Activated CD4-positive, alpha-beta memory T cell treated with anti-CD3 and anti-CD28 coated beads, Interleukin-2, amount 10 ng/mL, durations not matched to agents 7 days and 5 days (primary cell): ENCODE measurements at regions not wholly inside any gene's neighbourhood (a gene's known extent, or its start where the extent isn't known, plus 50 kb on each side); places are given as distances from the start of the nearest gene placed in this dataset.

Source experiments
- CTCF ChIA-PET: fragments of 350-600 bp; sonication (Branson Sonifier 250); formaldehyde crosslinking; loops from one replicate; lab custom pipeline; 2021; ENCODE audit warnings: antibody characterized with exemption, inconsistent platforms; lab: Charles Lee
- POLR2A ChIA-PET: fragments of 350-600 bp; sonication (Branson Sonifier 250); formaldehyde crosslinking; loops from one replicate; lab custom pipeline; 2021; ENCODE audit warnings: antibody characterized with exemption; lab: Charles Lee
- DNase-seq: peaks from one replicate; pipeline ENCODE4 v3.0.0-alpha.2; 2020
- H3K27ac Mint-ChIP-seq: one replicate; pipeline ENCODE4 v1.8.0; 2021; ENCODE audit warnings: mild to moderate bottlenecking, mixed read lengths
- H3K27me3 Mint-ChIP-seq: one replicate; pipeline ENCODE4 v1.8.0; 2021; ENCODE audit warnings: mixed read lengths
- H3K36me3 Mint-ChIP-seq: one replicate; pipeline ENCODE4 v1.8.0; 2021; ENCODE audit warnings: low read depth, mixed read lengths
- H3K4me1 Mint-ChIP-seq: one replicate; pipeline ENCODE4 v1.8.0; 2021; ENCODE audit warnings: mixed read lengths
- H3K4me3 Mint-ChIP-seq: one replicate; pipeline ENCODE4 v1.8.0; 2021; ENCODE audit warnings: mild to moderate bottlenecking, mixed read lengths
- H3K9me3 Mint-ChIP-seq: one replicate; pipeline ENCODE4 v1.8.0; 2021; ENCODE audit warnings: mixed read lengths

DNA sequence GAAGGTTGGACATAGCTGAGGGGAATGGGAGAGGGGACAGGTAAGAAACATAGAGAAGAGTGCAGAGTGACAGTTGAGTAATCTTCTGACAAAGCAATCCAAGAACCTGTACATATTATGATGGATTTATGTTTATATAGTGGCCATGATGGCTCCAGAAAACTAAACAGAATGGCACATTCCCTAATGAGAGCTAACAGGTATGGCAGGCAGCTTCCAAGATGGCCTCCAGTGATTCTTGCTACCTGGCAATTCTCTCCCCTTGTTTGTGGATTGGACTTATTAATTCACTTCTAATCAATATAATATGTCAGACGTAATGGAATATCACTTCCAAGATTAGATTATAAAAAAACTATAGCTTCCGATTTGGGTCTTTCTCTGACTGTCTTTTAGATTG lies 359.5 kb downstream of the DTHD1 start:
- Mint-ChIP-seq H3K36me3 (no peaks in the 10 kb centered on the region), H3K9me3 (no peaks in the 10 kb centered on the region), H3K4me3 (no peak overlapping the region), H3K27me3 (peaks cover 2% of the 10 kb centered on the region), H3K27ac (no peak overlapping the region), H3K4me1 (no peaks in the 10 kb centered on the region)
- ChIA-PET POLR2A (no interaction called here), CTCF (no interaction called here)
- DNase-seq = no peak

DNA sequence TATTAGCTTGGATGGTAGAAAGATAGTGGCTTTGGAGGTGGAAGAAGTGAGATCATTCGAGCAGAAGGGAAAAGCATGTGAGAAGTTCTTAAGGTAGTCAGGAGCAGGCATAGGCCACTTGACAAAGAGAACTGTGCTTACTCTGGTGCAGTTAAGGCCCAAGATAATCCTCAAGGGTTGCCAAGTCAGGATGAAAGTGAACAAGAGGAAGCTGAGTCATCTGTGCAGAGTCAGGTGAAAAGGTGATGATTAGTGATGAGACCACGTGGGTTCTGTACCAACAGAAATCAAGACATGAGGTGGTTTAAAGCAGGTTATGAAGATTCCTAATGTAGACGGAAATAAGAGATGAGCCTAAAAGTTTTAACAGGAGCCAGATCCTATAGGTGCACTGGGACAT lies 369.8 kb downstream of the DTHD1 start:
- Mint-ChIP-seq H3K4me3 (no peak overlapping the region), H3K4me1 (peaks cover 10% of the 10 kb centered on the region), H3K27ac (no peak overlapping the region), H3K36me3 (no peaks in the 10 kb centered on the region), H3K9me3 (peaks cover 3% of the 10 kb centered on the region), H3K27me3 (peaks cover 1% of the 10 kb centered on the region)
- DNase-seq = peak; percentile 22
- POLR2A ChIA-PET = no interaction called here
- CTCF ChIA-PET = no interaction called here

DNA sequence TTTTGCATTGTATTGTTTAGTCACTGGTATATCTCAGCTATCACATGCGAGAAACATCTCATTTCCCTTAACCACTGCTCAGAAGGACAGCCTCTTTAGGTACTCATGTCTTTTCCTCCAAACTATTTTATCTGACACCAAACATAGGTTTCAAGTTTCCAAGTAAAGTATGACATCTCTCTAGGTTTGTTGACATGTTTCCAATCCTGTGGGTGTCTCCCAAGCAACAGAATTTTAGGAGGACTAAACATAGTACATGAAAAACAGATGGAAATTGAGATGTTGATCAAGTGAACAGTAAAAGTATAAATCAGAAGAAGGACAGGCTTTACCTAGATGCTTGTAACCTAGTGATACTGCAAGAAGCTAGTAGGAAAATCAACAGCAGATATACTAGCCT lies 371.4 kb downstream of the DTHD1 start:
- CTCF ChIA-PET = no interaction called here
- no peak for DNase-seq
- Mint-ChIP-seq H3K36me3 (no peaks in the 10 kb centered on the region), H3K4me1 (peaks cover 10% of the 10 kb centered on the region), H3K27ac (no peak overlapping the region), H3K4me3 (no peak overlapping the region), H3K27me3 (peaks cover 1% of the 10 kb centered on the region), H3K9me3 (peaks cover 3% of the 10 kb centered on the region)
- POLR2A ChIA-PET = no interaction called here

DNA sequence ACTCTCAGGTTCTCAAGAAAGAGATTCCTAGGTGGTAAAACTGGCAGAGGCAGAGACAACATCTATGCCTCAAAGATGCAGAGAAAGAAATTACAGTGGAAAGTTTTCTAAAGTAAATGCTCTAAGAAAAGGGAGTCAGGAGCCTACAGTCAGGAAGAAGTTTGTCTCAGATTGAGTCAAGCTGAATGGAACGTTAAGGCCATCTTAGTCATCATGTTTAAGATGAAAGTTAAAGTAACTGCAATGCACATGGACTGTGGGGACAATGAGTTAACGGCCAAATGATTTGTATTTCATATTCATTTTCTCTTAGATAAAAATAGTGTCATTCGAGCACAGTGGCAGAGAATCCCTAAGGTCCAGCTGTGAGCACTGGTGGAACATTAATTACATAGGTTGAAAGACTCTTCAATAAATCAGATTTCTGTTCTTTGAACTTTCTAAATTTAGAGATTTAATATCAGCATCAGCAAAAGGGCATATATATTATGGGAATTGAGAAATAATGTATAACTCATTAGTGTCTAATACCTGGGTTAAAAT lies 384.6 kb downstream of the DTHD1 start:
- no peak overlapping the region for H3K4me3 Mint-ChIP-seq
- H3K27me3 Mint-ChIP-seq = no peaks in the 10 kb centered on the region
- CTCF ChIA-PET = no interaction called here
- no peaks in the 10 kb centered on the region for H3K4me1 Mint-ChIP-seq
- H3K9me3 Mint-ChIP-seq = no peaks in the 10 kb centered on the region
- no peak overlapping the region for H3K27ac Mint-ChIP-seq
- POLR2A ChIA-PET = no interaction called here
- no peaks in the 10 kb centered on the region for H3K36me3 Mint-ChIP-seq
- no peak for DNase-seq

DNA sequence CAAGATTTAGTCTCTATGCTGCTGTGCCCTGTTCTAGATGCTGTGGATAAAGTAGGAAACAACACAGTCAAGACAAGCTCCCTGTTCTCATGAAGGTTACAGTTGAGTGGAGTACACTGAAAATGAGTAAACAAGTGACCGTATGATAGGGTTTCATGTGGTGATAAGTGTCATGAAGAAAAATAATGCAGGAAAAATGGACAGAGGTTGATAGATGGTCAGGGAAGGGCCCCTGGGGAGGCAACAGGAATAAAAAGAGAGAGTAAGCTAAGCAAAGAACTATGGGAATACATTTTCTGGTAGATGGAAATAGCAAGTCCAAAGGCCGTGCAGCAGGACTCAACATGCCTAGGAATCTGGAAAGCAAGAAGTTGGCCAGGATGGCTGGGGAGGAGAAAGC lies 394.0 kb downstream of the DTHD1 start:
- Mint-ChIP-seq H3K36me3 (no peaks in the 10 kb centered on the region), H3K27me3 (no peaks in the 10 kb centered on the region), H3K9me3 (no peaks in the 10 kb centered on the region), H3K27ac (no peak overlapping the region), H3K4me3 (no peak overlapping the region), H3K4me1 (no peaks in the 10 kb centered on the region)
- DNase-seq = no peak
- ChIA-PET CTCF (no interaction called here), POLR2A (no interaction called here)

DNA sequence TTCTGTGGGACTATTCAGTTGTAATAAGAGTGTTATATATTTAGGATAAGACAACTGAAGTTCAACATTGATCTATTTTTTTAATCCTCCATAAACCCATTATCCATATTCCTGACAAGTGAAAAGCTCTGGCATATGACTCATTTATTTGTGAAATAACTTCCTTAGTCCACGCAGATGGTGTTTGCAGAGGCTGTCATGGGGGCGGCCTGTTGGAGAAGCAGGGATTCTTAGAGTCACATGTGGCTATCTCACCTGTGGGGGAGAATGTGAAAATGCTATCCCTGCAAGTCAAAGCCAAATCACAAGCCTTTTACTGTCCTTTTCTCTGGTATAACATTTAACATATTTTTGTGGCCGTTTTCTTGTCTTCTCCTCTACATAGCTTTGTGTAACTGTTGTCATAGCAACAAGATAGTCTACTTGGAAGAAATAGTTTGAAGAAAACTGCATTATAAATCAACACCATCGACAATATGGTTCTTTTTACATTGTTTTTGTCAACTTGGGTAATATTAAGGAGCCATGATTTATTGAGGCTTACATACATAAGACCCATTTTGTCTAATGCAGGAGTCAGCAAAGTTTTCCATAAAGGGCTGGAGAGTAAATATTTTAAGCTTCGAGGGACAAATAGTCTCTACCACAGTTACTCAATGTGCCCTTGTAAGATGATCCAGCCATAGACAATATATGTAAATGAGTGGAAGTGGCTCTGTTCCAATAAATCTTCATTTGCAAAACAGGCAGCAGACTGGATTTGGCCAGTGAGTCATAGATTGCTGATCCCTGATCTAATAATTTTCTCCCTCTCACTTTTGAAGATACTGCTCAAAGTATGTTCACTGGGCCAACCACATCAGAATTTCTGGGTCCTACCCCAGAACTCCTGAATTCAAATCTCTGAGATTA lies 395.0 kb downstream of the DTHD1 start:
- Mint-ChIP-seq H3K4me3 (no peak overlapping the region), H3K27ac (no peak overlapping the region), H3K9me3 (no peaks in the 10 kb centered on the region), H3K27me3 (no peaks in the 10 kb centered on the region), H3K4me1 (no peaks in the 10 kb centered on the region), H3K36me3 (no peaks in the 10 kb centered on the region)
- ChIA-PET CTCF (no interaction called here), POLR2A (no interaction called here)
- no peak for DNase-seq

DNA sequence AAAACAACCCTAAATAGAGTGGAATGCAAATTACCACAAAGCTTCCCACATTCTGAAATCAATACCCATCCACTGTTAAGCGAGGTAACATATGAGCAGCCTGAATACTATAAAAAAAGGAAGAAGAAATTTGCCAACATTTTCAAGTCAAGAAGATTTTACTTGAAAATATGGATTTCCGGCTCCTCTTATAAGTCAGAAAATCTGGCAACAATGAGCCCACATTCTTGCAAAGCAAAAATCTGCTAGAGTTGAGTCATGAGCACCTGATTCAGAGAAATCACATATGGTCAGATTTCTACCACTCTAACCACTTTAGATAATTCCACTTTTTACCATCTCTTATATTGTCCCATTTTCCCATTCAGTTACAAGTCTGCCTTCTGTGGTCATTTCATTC lies 395.7 kb downstream of the DTHD1 start:
- no peaks in the 10 kb centered on the region for H3K27me3 Mint-ChIP-seq
- H3K9me3 Mint-ChIP-seq = no peaks in the 10 kb centered on the region
- ChIA-PET CTCF (no interaction called here), POLR2A (no interaction called here)
- no peaks in the 10 kb centered on the region for H3K36me3 Mint-ChIP-seq
- DNase-seq = no peak
- no peaks in the 10 kb centered on the region for H3K4me1 Mint-ChIP-seq
- no peak overlapping the region for H3K4me3 Mint-ChIP-seq
- H3K27ac Mint-ChIP-seq = no peak overlapping the region

DNA sequence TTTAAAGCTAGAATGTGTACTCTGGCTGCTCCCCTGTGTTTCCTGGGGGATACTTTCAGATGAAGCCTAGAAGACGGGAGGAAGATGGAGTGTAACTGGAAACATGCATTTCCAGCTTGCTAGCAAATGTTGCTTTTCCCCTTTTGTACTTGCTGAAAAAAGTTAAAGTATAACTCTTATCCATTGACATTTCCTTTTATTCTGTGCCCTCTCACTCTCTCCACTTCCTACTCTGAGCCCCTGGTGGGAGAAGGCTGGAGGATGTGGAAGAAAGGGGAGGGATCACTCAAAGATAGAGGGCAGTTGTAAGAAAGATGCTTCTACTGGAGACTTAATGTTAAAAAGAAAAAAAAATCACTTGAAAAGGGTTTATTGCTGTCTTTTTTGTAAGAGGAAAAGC lies 396.5 kb downstream of the DTHD1 start:
- H3K4me1 Mint-ChIP-seq = no peaks in the 10 kb centered on the region
- no peak overlapping the region for H3K27ac Mint-ChIP-seq
- CTCF ChIA-PET = no interaction called here
- no peaks in the 10 kb centered on the region for H3K9me3 Mint-ChIP-seq
- H3K36me3 Mint-ChIP-seq = no peaks in the 10 kb centered on the region
- H3K27me3 Mint-ChIP-seq = no peaks in the 10 kb centered on the region
- POLR2A ChIA-PET = no interaction called here
- H3K4me3 Mint-ChIP-seq = no peak overlapping the region
- no peak for DNase-seq

DNA sequence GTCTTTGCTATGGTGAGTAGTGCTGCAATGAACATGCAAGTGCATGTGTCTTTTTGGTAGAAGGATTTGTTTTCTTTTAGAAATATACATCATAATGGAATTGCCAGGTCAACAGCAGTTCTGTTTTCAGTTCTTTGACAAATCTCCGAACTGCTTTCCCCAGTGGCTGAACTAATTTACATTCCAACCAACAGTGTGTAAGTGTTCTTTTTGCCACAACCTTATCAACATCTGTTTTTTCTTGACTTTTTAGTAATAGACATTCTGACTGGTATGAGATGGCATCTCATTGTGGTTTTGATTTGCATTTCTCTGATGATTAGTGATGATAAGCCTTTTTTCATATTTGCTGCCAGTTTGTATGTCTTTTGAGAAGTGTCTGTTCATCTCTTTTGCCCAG lies 406.3 kb downstream of the DTHD1 start:
- Mint-ChIP-seq H3K27me3 (no peaks in the 10 kb centered on the region), H3K36me3 (no peaks in the 10 kb centered on the region), H3K27ac (no peak overlapping the region), H3K9me3 (no peaks in the 10 kb centered on the region), H3K4me3 (no peak overlapping the region), H3K4me1 (no peaks in the 10 kb centered on the region)
- POLR2A ChIA-PET = no interaction called here
- no peak for DNase-seq
- CTCF ChIA-PET = no interaction called here

DNA sequence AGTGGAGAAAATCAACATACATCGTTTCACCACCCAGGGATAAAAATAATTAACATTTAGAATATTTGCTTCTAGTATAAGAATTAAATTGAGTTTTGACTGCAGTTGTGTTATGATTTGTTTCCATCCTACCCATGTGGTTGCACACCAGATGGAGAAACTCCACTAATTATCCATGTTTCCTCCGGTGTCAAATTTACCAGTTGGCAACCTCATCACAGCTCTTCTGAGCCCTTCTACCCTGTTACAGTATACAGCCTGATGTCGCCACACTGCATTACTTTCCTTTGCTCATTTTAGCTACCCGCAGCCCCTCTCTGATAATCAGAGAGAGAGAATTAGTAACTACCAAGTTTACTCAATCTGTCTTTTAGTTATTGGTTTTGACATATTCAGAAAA lies 411.2 kb downstream of the DTHD1 start:
- no peaks in the 10 kb centered on the region for H3K4me1 Mint-ChIP-seq
- no peaks in the 10 kb centered on the region for H3K36me3 Mint-ChIP-seq
- H3K4me3 Mint-ChIP-seq = no peak overlapping the region
- no peaks in the 10 kb centered on the region for H3K9me3 Mint-ChIP-seq
- H3K27me3 Mint-ChIP-seq = no peaks in the 10 kb centered on the region
- POLR2A ChIA-PET = no interaction called here
- no peak overlapping the region for H3K27ac Mint-ChIP-seq
- CTCF ChIA-PET = no interaction called here
- no peak for DNase-seq

DNA sequence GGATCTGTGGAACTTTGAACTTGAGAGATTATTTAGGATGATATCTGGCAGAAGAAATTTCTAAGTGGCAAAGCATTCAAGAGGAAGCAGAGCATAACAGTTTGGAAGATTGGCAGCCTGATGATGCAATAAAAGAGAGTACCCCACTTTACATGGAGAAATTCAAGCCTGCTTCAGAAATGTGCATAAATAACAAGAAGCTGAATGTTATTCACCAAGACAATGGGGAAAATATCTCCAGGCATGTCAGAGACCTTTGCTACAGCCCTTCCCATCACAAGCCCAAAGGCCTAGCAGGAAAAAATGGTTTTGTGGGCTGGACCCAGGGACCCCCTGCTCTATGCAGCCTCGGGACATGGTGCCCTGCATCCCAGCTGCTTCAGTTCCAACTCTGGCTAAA lies 420.8 kb downstream of the DTHD1 start:
- CTCF ChIA-PET = no interaction called here
- no peak overlapping the region for H3K4me3 Mint-ChIP-seq
- H3K4me1 Mint-ChIP-seq = no peaks in the 10 kb centered on the region
- no peaks in the 10 kb centered on the region for H3K36me3 Mint-ChIP-seq
- POLR2A ChIA-PET = no interaction called here
- H3K27ac Mint-ChIP-seq = no peak overlapping the region
- no peaks in the 10 kb centered on the region for H3K27me3 Mint-ChIP-seq
- H3K9me3 Mint-ChIP-seq = no peaks in the 10 kb centered on the region
- DNase-seq = no peak

DNA sequence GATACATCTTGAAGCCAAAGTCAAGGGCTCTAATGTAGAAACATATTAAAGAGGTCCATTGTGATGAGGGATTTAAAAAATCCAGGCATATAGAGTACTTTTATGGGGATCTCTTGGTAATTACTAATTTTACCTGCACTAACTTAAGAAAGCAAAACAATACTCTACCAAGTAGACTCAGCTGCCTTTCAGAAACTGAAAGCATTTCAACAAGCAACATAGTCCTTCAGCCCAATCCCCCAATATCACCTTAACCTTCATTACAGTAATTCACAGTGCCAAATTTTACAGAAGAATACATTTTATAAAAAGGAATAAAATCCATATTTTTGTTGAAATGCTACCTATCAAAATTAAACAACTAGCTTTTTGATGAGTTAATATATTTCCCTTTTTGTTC lies 422.9 kb downstream of the DTHD1 start:
- Mint-ChIP-seq H3K36me3 (no peaks in the 10 kb centered on the region), H3K27ac (no peak overlapping the region), H3K4me3 (no peak overlapping the region), H3K4me1 (no peaks in the 10 kb centered on the region), H3K27me3 (no peaks in the 10 kb centered on the region), H3K9me3 (no peaks in the 10 kb centered on the region)
- POLR2A ChIA-PET = no interaction called here
- no peak for DNase-seq
- CTCF ChIA-PET = no interaction called here

DNA sequence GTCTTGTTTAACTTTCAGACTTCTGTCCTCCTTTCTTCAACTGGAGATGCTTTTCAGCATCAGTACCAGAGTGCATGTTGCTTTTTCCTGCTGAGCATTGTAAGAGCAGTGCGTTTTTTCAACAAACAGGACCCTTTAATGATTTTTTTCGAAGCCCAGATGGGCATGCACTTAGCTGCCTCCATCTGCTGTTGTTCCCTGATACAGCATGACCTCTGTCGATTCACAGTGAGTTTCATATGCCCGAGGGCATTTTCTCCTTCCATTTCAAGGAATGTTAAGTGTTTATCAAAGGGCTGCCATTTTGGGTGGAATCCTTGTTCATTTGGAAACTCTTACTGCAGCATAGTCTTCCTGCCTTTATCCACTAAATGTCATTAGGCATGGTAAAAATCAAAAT lies 428.6 kb downstream of the DTHD1 start:
- no peaks in the 10 kb centered on the region for H3K27me3 Mint-ChIP-seq
- no peaks in the 10 kb centered on the region for H3K4me1 Mint-ChIP-seq
- ChIA-PET POLR2A (no interaction called here), CTCF (no interaction called here)
- no peak for DNase-seq
- no peaks in the 10 kb centered on the region for H3K36me3 Mint-ChIP-seq
- no peak overlapping the region for H3K4me3 Mint-ChIP-seq
- no peak overlapping the region for H3K27ac Mint-ChIP-seq
- no peaks in the 10 kb centered on the region for H3K9me3 Mint-ChIP-seq

DNA sequence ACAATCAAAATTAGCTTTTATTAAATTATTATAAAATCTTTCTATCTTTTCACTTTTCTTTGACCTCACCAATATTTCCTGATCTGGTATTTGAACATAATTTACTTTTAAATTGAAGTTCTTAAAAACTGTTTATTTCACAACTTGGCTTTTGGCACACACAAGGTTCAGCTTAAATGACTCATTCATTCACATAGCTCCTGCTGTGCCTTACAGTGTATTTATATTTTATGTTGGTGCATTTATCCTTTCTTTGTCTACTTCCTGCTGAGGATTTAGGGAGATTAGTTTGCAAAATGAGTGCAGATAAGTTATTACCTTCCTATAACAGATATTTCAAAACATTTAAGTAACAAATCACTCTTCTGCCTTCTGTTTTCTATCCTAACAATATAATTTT lies 430.6 kb downstream of the DTHD1 start:
- H3K4me3 Mint-ChIP-seq = no peak overlapping the region
- H3K9me3 Mint-ChIP-seq = no peaks in the 10 kb centered on the region
- CTCF ChIA-PET = no interaction called here
- H3K36me3 Mint-ChIP-seq = no peaks in the 10 kb centered on the region
- POLR2A ChIA-PET = no interaction called here
- no peak for DNase-seq
- H3K4me1 Mint-ChIP-seq = no peaks in the 10 kb centered on the region
- no peaks in the 10 kb centered on the region for H3K27me3 Mint-ChIP-seq
- H3K27ac Mint-ChIP-seq = no peak overlapping the region
